Duodenal mucosa (tissue), 2 donors: ENCODE measurements at regions not wholly inside any gene's neighbourhood (a gene's known extent, or its start where the extent isn't known, plus 50 kb on each side); places are given as distances from the start of the nearest gene placed in this dataset.

Experiments used
- H3K27ac ChIP-seq: one replicate; pipeline ENCODE4 v1.7.0; 2013; ENCODE audit warnings: low read depth, low read length
- H3K27me3 ChIP-seq, 2 donors: one replicate each; pipeline ENCODE4 v1.7.0; 2013; ENCODE audit warnings: low read length in 2 of 2, control low read depth in 1 of 2; ENCODE audit not compliant: insufficient read depth in 2 of 2, control insufficient read depth in 1 of 2
- H3K36me3 ChIP-seq, 2 donors: one replicate each; pipeline ENCODE4 v1.7.0; 2013; ENCODE audit warnings: low read length in 2 of 2, control low read depth in 1 of 2; ENCODE audit not compliant: insufficient read depth in 2 of 2, control insufficient read depth in 1 of 2
- H3K4me1 ChIP-seq, 2 donors: one replicate each; pipeline ENCODE4 v1.7.0; 2013; ENCODE audit warnings: low read length in 2 of 2, control low read depth in 1 of 2; ENCODE audit not compliant: insufficient read depth in 2 of 2, control insufficient read depth in 1 of 2
- H3K4me3 ChIP-seq, 2 donors: one replicate each; pipeline ENCODE4 v1.7.0; 2013; ENCODE audit warnings: low read length in 2 of 2, low read depth in 1 of 2
- H3K9ac ChIP-seq, 2 donors: one replicate each; pipeline ENCODE4 v1.7.0; 2013; ENCODE audit warnings: low read length in 2 of 2, low read depth in 1 of 2
- H3K9me3 ChIP-seq, 2 donors: one replicate each; pipeline ENCODE4 v1.7.0; 2013; ENCODE audit warnings: low read length in 2 of 2, control low read depth in 1 of 2; ENCODE audit not compliant: control insufficient read depth in 1 of 2

- Histone ChIP-seq H3K36me3 (no peaks in the 10 kb centered on the region), H3K4me1 (peaks cover 6 to 11% of the 10 kb centered on the region in 2 donors), H3K27ac (no peak overlapping the region)
These were observed 202.6 kb downstream of the HRH4 start for GRCh38 chr18:24663026-24663425.

GRCh38 chr18:24669015-24669414 lies 208.6 kb downstream of the HRH4 start:
- Histone ChIP-seq H3K9ac (no peak overlapping the region), H3K9me3 (no peaks in the 10 kb centered on the region), H3K4me1 (no peaks in the 10 kb centered on the region), H3K27ac (no peak overlapping the region), H3K27me3 (no peaks in the 10 kb centered on the region), H3K36me3 (no peaks in the 10 kb centered on the region), H3K4me3 (no peak overlapping the region)

More at GRCh38 chr18:24663026-24663425, 202.6 kb downstream of the HRH4 start:
- no peaks in the 10 kb centered on the region for H3K27me3 ChIP-seq
- no peak overlapping the region for H3K4me3 ChIP-seq
- no peaks in the 10 kb centered on the region for H3K9me3 ChIP-seq
- H3K9ac ChIP-seq, result no peak overlapping the region

- no peak overlapping the region for H3K27ac ChIP-seq
- H3K9ac ChIP-seq, result no peak overlapping the region
- H3K36me3 ChIP-seq, result no peaks in the 10 kb centered on the region
These were observed 209.1 kb downstream of the HRH4 start for GRCh38 chr18:24669502-24669901.

GRCh38 chr18:24672165-24672941 lies 211.9 kb downstream of the HRH4 start:
- H3K4me1 ChIP-seq, result no peaks in the 10 kb centered on the region

More at GRCh38 chr18:24669502-24669901, 209.1 kb downstream of the HRH4 start:
- no peaks in the 10 kb centered on the region for H3K4me1 ChIP-seq
- H3K27me3 ChIP-seq, result no peaks in the 10 kb centered on the region
- H3K9me3 ChIP-seq, result no peaks in the 10 kb centered on the region
- H3K4me3 ChIP-seq, result no peak overlapping the region

GRCh38 chr18:24674200-24674599 lies 213.8 kb downstream of the HRH4 start:
- Histone ChIP-seq H3K36me3 (no peaks in the 10 kb centered on the region), H3K9me3 (no peaks in the 10 kb centered on the region)

More at GRCh38 chr18:24672165-24672941, 211.9 kb downstream of the HRH4 start:
- no peak overlapping the region for H3K4me3 ChIP-seq
- no peaks in the 10 kb centered on the region for H3K9me3 ChIP-seq
- H3K36me3 ChIP-seq, result no peaks in the 10 kb centered on the region
- no peak overlapping the region for H3K27ac ChIP-seq
- H3K9ac ChIP-seq, result no peak overlapping the region
- no peaks in the 10 kb centered on the region for H3K27me3 ChIP-seq

GRCh38 chr18:24674605-24675004 lies 214.2 kb downstream of the HRH4 start:
- Histone ChIP-seq H3K4me3 (no peak overlapping the region), H3K27me3 (peaks cover 0 to 6% of the 10 kb centered on the region in 2 donors), H3K27ac (no peak overlapping the region), H3K9ac (no peak overlapping the region), H3K36me3 (no peaks in the 10 kb centered on the region), H3K4me1 (no peaks in the 10 kb centered on the region), H3K9me3 (no peaks in the 10 kb centered on the region)

More at GRCh38 chr18:24674200-24674599, 213.8 kb downstream of the HRH4 start:
- H3K9ac ChIP-seq, result no peak overlapping the region
- H3K4me3 ChIP-seq, result no peak overlapping the region
- H3K27ac ChIP-seq, result no peak overlapping the region
- no peaks in the 10 kb centered on the region for H3K4me1 ChIP-seq
- H3K27me3 ChIP-seq, result peaks cover 0 to 2% of the 10 kb centered on the region in 2 donors

GRCh38 chr18:24677011-24677410 lies 216.6 kb downstream of the HRH4 start:
- Histone ChIP-seq H3K9me3 (no peaks in the 10 kb centered on the region), H3K36me3 (no peaks in the 10 kb centered on the region), H3K27ac (no peak overlapping the region), H3K27me3 (peaks cover 0 to 6% of the 10 kb centered on the region in 2 donors), H3K4me1 (no peaks in the 10 kb centered on the region), H3K9ac (no peak overlapping the region), H3K4me3 (no peak overlapping the region)

- Histone ChIP-seq H3K27ac (no peak overlapping the region), H3K9ac (no peak overlapping the region), H3K9me3 (no peaks in the 10 kb centered on the region), H3K4me1 (no peaks in the 10 kb centered on the region), H3K4me3 (no peak overlapping the region), H3K36me3 (no peaks in the 10 kb centered on the region), H3K27me3 (peaks cover 0 to 6% of the 10 kb centered on the region in 2 donors)
These were observed 217.7 kb downstream of the HRH4 start for GRCh38 chr18:24678107-24678506.

GRCh38 chr18:24678626-24679025 lies 218.2 kb downstream of the HRH4 start:
- Histone ChIP-seq H3K27ac (no peak overlapping the region), H3K36me3 (no peaks in the 10 kb centered on the region), H3K9me3 (no peaks in the 10 kb centered on the region), H3K4me1 (no peaks in the 10 kb centered on the region), H3K4me3 (no peak overlapping the region), H3K9ac (no peak overlapping the region), H3K27me3 (peaks cover 0 to 6% of the 10 kb centered on the region in 2 donors)

GRCh38 chr18:24679062-24679461 lies 218.6 kb downstream of the HRH4 start:
- Histone ChIP-seq H3K27ac (no peak overlapping the region), H3K9ac (no peak overlapping the region), H3K27me3 (peaks cover 0 to 6% of the 10 kb centered on the region in 2 donors), H3K9me3 (no peaks in the 10 kb centered on the region), H3K36me3 (no peaks in the 10 kb centered on the region), H3K4me1 (no peaks in the 10 kb centered on the region), H3K4me3 (no peak overlapping the region)
